ENCODE measurements at regions not wholly inside any gene's neighbourhood (a gene's known extent, or its start where the extent isn't known, plus 50 kb on each side); places are given as distances from the start of the nearest gene placed in this dataset.

DNA sequence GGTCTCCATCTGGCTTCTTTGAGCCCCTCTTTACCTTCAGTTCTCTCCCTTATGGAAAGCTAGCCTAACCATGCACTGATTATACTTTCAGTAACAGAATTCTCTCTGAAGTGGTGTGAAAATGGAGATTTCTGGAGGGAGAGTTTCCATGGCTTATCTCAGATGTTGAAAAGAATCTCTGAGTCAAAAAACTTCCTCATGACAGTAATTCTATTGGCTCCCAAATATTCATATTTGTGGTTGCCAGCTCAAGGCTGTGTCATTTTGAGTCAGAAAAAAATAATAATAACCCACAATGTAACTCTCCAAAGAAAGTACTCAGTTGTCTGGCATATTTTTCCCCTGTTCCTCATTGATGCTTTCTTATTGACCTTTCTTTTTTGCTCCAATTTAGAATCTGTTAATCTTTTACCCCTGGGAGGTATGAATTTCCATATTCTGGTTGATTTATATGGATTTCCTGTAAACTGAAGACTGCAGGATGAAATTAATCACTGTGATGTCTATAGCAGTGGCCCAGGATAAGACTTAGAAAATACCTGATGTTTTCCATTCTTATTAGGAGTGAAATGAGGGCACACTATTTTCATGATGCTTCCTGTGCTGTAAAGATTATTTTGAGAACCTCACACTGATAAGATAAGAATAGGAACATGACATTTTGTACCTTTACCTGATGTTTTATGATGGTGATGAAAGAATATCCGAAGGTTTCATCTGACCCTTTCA is 149.5 kb upstream of the EPHA3 start:
- TF ChIP-seq ELF4 (IDR thresholded peaks at IDR 0.05) (no peak), LEF1 (IDR thresholded peaks at IDR 0.05; ENCODE audit: borderline replicate concordance) (no peak), FOXM1 (IDR thresholded peaks at IDR 0.05; ENCODE audit: borderline replicate concordance) (no peak), SP1 (IDR thresholded peaks at IDR 0.05) (no peak), CTBP1 (IDR thresholded peaks at IDR 0.05; ENCODE audit: borderline replicate concordance) (no peak), ZNF384 (IDR thresholded peaks at IDR 0.05) (no peak), FOXK2 (IDR thresholded peaks at IDR 0.05) (no peak), SUZ12 (IDR thresholded peaks at IDR 0.05) (no peak), TARDBP (IDR thresholded peaks at IDR 0.05) (no peak), ARNT (IDR thresholded peaks at IDR 0.05) (no peak), BHLHE40 (IDR thresholded peaks at IDR 0.05; ENCODE audit: borderline replicate concordance) (no peak)
- TF ChIP-seq, protein P1, sequence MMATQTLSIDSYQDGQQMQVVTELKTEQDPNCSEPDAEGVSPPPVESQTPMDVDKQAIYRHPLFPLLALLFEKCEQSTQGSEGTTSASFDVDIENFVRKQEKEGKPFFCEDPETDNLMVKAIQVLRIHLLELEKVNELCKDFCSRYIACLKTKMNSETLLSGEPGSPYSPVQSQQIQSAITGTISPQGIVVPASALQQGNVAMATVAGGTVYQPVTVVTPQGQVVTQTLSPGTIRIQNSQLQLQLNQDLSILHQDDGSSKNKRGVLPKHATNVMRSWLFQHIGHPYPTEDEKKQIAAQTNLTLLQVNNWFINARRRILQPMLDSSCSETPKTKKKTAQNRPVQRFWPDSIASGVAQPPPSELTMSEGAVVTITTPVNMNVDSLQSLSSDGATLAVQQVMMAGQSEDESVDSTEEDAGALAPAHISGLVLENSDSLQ (IDR thresholded peaks at IDR 0.05): no peak

Data from HEK293T (cell line).